HS-27A (cell line): ENCODE measurements at regions not wholly inside any gene's neighbourhood (a gene's known extent, or its start where the extent isn't known, plus 50 kb on each side); places are given as distances from the start of the nearest gene placed in this dataset.

Source experiments
- DNase-seq: peaks from one replicate; pipeline ENCODE4 v3.0.0-alpha.2; 2012; ENCODE audit warnings: low read depth, missing footprints

GRCh38 chr1:216921866-216922265 lies 198.6 kb upstream of the ESRRG start:
- no peak for DNase-seq

GRCh38 chr1:216919060-216919970 lies 196.1 kb upstream of the ESRRG start:
- DNase-seq: no peak

GRCh38 chr1:216916890-216917438 lies 193.7 kb upstream of the ESRRG start:
- no peak for DNase-seq

- no peak for DNase-seq
Measured at GRCh38 chr1:216914974-216915373, 191.7 kb upstream of the ESRRG start.

DNA sequence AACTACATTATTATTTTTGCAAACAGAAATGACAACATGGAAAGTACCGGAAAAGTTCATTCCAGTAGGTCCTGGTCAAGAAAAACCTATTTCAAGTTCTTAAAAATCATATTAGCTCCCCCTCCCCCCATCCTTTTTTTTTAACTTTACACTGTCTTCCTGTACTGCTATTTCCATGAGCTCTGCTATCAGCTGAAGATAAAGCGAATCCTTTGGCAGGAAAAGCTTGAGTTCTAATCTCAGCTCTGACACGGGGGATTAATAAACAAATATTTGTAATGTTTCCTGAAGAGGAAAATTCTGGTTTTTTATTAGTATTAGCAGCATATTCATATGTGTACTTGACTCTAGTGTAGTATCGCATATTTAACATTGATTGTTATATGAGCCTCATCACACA lies 190.7 kb upstream of the ESRRG start:
- DNase-seq: no peak

GRCh38 chr1:216910081-216910840 lies 187.0 kb upstream of the ESRRG start:
- no peak for DNase-seq

- DNase-seq: no peak
Measured at GRCh38 chr1:216908126-216908525, 184.9 kb upstream of the ESRRG start.

- no peak for DNase-seq
Measured at GRCh38 chr1:216907100-216907499, 183.9 kb upstream of the ESRRG start.

DNA sequence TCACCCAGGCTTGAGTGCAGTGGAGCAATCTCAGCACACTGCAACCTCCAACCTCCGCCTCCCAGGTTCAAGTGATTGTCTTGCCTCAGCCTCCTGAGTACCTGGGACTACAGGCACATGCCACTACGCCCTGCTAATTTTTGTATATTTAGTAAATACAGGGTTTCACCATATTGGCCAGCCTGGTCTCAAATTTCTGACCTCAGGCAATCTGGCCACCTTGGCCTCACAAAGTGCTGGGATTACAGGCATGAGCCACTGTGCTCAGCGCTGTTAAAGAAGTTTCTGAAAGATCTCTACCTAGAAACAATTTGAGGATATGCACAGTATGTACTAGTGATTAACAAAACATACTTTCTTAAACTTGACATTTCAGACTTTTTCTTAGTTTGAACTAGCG lies 182.6 kb upstream of the ESRRG start:
- DNase-seq: no peak

DNA sequence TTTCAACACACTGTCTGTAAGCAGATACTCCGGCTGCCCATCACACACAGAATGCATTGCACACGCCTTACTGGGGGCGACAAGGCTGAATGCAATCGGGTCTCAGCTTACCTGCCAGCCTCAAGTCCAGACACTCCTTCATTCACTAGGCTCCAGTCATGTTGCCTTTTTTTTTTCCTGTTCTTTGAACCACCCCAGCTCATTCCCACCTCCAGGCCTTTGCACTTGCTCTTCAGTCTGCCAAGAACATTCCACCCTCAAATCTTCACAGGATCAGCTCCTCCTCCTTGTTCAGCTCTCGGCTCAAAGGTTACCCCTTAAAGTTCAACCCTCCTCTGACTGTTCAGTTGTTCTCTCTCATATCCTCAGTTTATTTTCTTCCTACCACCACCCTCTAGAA lies 181.9 kb upstream of the ESRRG start:
- DNase-seq: no peak

DNA sequence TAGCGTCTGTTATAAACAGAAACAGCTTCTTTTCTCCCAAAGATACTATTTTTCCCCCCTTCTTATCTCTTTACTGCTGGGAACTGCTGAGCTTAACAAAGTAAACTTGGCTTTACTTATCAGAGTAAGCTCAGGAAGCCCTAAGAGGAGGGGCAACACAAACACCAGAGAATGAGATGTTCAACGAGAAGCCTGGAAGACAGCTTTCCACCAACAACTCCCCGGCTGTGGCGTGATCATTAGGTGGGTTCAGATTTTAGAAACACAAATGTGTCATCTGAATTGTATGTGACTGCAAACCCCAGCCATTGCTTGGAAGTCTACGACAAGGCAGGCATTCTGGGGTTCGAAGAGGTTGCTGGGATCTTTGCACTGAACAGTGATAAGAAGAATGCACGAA lies 181.2 kb upstream of the ESRRG start:
- no peak for DNase-seq

DNA sequence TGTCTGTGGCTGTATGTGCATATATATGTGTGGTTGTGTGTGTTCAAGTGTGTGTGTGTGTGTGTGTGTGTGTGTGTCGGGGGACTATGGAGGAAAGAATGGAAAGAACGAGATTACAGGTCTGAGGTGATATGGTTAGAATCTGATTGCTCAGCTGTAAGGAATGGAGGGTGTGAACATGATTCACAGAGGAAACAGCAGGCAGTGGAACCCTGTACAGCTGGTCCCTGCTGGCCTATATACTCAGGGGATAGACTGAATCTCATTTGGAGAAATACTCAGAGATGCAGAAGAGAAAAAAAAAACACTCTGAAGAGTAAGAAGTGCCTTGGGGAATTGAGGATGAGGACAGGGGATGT lies 180.1 kb upstream of the ESRRG start:
- peak; percentile 29 for DNase-seq

DNA sequence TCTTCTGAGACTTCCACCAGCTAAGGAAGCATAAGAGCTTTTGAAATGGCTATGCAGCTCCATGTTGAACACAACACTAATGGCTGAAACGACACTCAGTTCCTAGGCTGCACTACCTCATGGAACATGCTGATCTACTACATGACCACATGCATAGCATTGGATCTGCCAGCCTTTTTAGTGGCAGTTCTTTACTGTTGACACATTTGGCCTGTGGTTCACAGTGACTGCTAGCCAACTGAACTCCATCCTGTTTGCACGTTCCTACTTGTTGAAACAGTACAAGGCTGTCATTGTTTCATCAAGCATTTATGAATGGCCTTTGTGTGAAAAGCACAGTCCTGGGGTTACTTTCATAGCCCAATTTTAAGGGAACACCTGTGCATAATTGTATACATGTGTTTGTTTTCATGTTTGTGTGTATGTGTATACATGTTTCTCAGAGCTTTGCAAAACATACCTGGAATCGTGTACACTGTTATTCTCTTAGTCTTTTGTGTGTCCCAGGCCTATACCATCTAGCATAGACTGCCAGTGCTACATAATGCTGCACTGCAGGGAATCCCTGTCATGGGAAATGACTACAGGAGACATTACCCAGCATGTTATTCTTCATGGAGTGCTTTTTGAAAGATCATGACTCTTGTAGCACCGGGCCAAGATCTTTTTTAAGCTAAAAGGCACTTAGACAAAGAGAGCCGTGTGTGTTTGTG lies 179.6 kb upstream of the ESRRG start:
- DNase-seq: peak; percentile 1

- no peak for DNase-seq
Measured at GRCh38 chr1:216900116-216900620, 176.9 kb upstream of the ESRRG start.

GRCh38 chr1:216898801-216899200 lies 175.6 kb upstream of the ESRRG start:
- DNase-seq: no peak

DNA sequence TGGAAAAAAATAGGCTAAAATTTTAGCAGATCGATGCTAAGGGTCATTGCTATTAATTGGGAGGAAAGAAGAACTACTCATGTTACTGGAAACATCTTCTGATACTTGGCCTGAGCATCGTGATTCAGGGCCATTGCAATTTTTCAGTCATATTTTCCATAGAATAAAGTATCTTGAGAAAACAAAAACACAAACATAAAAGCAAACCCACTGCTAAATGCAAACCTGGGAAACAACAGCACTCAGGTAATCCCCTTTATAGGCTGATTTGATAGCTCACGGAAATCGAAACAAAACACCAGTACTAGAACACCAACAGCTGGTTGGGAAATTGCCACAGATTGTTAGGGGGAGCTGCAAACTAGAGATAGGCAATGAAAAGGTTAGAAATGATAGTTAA lies 172.9 kb upstream of the ESRRG start:
- DNase-seq: no peak

GRCh38 chr1:216894494-216894893 lies 171.3 kb upstream of the ESRRG start:
- DNase-seq: no peak

DNA sequence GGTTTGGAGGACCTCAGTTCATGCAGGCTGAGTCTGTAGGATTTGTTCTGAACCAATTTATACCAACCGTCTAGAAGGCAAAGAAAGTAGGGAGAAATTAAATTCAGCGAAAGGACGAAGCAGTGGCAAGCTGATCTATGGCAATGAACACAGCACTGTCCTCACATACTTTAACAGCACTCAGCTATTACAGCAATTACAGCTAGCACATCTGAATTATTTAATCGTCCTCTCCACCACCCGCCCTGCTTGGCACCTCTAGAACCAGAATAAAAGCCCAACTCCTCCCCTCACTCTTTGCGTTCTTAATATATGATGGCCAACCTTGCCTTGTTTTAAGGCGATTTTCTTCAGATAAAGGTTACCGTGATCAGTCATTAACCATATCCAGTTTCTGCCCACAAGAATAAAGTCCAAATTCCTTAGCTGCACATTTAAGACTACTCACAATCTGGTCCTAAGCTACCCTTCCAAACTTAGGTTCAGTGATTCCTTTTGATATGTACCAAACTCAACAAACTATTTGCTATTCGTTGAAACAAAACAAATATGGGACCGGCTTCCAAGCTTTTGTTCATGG lies 169.4 kb upstream of the ESRRG start:
- DNase-seq: no peak

DNA sequence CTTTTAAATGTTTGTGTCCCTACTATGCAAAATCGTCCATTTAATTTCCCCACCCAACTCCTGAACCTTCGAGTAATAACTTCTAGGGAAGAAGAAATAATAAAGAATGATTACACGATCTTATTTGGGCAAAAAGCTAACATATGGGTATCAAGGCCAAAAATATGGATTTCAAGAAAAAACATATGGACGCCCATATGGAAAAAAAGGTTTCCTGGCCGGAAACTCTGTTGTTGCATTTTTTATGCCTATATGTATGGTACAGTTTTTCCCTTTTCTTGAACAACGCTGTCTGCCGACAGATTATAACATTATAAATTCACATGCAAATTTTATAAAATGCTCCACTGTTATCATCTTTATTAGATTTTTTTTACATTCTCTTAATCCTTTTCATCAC lies 167.6 kb upstream of the ESRRG start:
- no peak for DNase-seq

- no peak for DNase-seq
Measured at GRCh38 chr1:216888731-216889130, 165.5 kb upstream of the ESRRG start.

- DNase-seq: no peak
Measured at GRCh38 chr1:216887032-216887431, 163.8 kb upstream of the ESRRG start.
